Osteocyte (in vitro differentiated cells): ENCODE measurements at regions not wholly inside any gene's neighbourhood (a gene's known extent, or its start where the extent isn't known, plus 50 kb on each side); places are given as distances from the start of the nearest gene placed in this dataset.

Experiments used
- DNase-seq: peaks from one replicate; pipeline ENCODE4 v3.0.0; 2021; ENCODE audit warnings: mixed read lengths; ENCODE audit not compliant: unreplicated experiment; ENCODE audit errors: extremely low spot score
- H3K27ac Mint-ChIP-seq: one replicate; pipeline ENCODE4 v1.8.0; 2021; ENCODE audit warnings: mild to moderate bottlenecking, mixed read lengths; ENCODE audit not compliant: unreplicated experiment
- H3K27me3 Mint-ChIP-seq: one replicate; pipeline ENCODE4 v1.8.0; 2021; ENCODE audit warnings: mixed read lengths; ENCODE audit not compliant: unreplicated experiment
- H3K36me3 Mint-ChIP-seq: one replicate; pipeline ENCODE4 v1.8.0; 2021; ENCODE audit warnings: mixed read lengths; ENCODE audit not compliant: unreplicated experiment
- H3K4me1 Mint-ChIP-seq: one replicate; pipeline ENCODE4 v1.8.0; 2021; ENCODE audit warnings: mixed read lengths; ENCODE audit not compliant: unreplicated experiment
- H3K4me3 Mint-ChIP-seq: one replicate; pipeline ENCODE4 v1.8.0; 2021; ENCODE audit warnings: mild to moderate bottlenecking, moderate library complexity, mixed read lengths; ENCODE audit not compliant: unreplicated experiment
- H3K9me3 Mint-ChIP-seq: one replicate; pipeline ENCODE4 v1.8.0; 2021; ENCODE audit warnings: mixed read lengths; ENCODE audit not compliant: unreplicated experiment
- TF ChIP-seq, protein P1 (sequence below): fragments of 200-600 bp; sonication (generic); IDR thresholded peaks from 2 replicates; pipeline ENCODE4 v1.5.0; 2021; ENCODE audit warnings: antibody characterized with exemption, mild to moderate bottlenecking, moderate library complexity

DNA sequence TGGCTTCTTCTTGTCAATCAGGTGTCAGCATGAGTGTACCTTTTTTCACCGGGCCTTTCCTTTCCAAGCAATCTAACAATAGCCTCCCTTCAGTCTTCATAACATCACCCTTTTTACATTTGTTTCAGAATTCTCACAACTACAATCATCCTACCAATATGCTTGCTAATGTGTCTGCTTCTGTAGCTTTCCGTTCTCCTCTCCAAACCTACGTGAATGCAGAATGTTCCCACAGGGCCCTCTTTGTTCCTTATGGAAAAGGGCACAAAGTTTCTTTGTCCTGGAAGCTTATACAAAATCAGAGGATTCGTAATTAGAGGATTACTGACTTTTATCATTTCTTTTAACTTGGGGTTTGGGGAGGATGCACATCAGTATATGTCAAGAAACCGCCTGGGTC is 461.8 kb downstream of the CENPC start:
- no peaks in the 10 kb centered on the region for H3K27me3 Mint-ChIP-seq
- H3K27ac Mint-ChIP-seq = no peak overlapping the region
- H3K4me3 Mint-ChIP-seq = no peak overlapping the region
- TF ChIP-seq, protein P1, sequence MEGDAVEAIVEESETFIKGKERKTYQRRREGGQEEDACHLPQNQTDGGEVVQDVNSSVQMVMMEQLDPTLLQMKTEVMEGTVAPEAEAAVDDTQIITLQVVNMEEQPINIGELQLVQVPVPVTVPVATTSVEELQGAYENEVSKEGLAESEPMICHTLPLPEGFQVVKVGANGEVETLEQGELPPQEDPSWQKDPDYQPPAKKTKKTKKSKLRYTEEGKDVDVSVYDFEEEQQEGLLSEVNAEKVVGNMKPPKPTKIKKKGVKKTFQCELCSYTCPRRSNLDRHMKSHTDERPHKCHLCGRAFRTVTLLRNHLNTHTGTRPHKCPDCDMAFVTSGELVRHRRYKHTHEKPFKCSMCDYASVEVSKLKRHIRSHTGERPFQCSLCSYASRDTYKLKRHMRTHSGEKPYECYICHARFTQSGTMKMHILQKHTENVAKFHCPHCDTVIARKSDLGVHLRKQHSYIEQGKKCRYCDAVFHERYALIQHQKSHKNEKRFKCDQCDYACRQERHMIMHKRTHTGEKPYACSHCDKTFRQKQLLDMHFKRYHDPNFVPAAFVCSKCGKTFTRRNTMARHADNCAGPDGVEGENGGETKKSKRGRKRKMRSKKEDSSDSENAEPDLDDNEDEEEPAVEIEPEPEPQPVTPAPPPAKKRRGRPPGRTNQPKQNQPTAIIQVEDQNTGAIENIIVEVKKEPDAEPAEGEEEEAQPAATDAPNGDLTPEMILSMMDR = no peak
- no peak for DNase-seq
- H3K36me3 Mint-ChIP-seq = peaks cover 5% of the 10 kb centered on the region
- H3K4me1 Mint-ChIP-seq = peaks cover 25% of the 10 kb centered on the region
- peaks cover 7% of the 10 kb centered on the region for H3K9me3 Mint-ChIP-seq

DNA sequence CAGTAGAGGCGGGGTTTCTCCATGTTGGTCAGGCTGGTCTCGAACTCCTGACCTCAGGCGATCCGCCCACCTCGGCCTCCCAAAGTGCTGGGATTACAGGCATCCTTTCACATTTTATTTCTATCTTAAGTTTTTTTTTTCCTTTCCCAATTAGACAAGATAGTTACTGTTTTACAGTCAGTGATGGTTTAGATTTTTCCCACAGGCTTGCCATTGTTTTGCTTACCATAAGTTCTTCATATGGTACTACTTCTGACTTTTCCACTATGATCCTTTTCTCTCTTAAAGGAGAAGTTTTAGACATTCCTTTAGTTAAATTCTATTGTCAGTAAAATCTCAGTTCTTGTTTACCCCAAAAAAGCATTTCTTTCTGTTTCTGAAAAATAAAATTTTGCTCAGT is 462.6 kb downstream of the CENPC start:
- no peak overlapping the region for H3K4me3 Mint-ChIP-seq
- peaks cover 5% of the 10 kb centered on the region for H3K36me3 Mint-ChIP-seq
- no peak overlapping the region for H3K27ac Mint-ChIP-seq
- TF ChIP-seq, protein P1 = no peak
- no peaks in the 10 kb centered on the region for H3K27me3 Mint-ChIP-seq
- peaks cover 27% of the 10 kb centered on the region for H3K4me1 Mint-ChIP-seq
- DNase-seq = no peak
- peaks cover 6% of the 10 kb centered on the region for H3K9me3 Mint-ChIP-seq

DNA sequence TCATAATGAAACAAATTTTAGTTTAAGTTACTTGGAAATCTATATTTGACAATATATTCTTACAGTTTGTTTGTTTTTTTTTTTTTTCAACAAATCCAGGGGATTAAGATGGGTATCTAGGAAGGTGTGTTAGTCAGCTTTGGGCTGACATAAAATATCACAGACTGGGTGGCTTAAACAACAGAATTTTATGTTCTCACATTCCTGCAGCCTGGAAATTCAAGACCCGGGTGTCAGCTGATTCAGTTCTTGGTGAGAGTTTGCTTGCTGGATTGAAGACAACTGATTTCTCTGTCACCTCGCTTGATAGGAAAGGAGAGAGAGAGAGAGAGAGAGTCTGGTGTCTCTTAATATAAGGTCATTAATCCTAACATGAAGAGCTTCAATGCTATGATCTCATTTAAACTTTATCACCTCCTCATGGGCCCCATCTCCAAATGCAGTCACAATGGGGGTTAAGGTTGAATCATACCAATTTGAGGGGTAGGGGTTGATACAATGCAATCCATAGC is 465.2 kb downstream of the CENPC start:
- Mint-ChIP-seq H3K27ac (peak overlapping the region; percentile 57), H3K36me3 (peaks cover 5% of the 10 kb centered on the region), H3K27me3 (no peaks in the 10 kb centered on the region), H3K9me3 (peaks cover 6% of the 10 kb centered on the region), H3K4me3 (no peak overlapping the region), H3K4me1 (peaks cover 27% of the 10 kb centered on the region)
- DNase-seq = no peak
- TF ChIP-seq, protein P1 = no peak

DNA sequence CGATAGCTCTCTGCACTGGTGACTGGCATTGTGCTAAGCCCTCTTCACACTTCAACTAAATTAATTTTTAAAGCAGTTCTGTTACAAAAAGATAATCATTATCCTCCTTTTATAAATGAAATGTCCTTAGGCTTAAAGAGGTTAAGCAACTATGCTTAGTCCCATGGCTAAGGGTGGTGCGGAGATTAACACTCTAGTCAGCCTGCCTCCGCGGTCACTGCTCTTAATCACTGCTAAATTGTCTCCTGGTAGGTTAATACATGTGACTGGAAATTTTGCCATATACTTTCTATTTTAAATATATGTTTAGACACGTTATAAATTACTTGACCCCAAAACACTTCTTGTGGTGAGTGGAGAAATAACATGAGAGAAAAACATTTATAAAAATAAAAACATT is 473.7 kb downstream of the CENPC start:
- no peak overlapping the region for H3K4me3 Mint-ChIP-seq
- H3K27ac Mint-ChIP-seq = no peak overlapping the region
- H3K4me1 Mint-ChIP-seq = peaks cover 9% of the 10 kb centered on the region
- DNase-seq = no peak
- TF ChIP-seq, protein P1 = no peak
- H3K9me3 Mint-ChIP-seq = no peaks in the 10 kb centered on the region
- H3K36me3 Mint-ChIP-seq = no peaks in the 10 kb centered on the region
- no peaks in the 10 kb centered on the region for H3K27me3 Mint-ChIP-seq

DNA sequence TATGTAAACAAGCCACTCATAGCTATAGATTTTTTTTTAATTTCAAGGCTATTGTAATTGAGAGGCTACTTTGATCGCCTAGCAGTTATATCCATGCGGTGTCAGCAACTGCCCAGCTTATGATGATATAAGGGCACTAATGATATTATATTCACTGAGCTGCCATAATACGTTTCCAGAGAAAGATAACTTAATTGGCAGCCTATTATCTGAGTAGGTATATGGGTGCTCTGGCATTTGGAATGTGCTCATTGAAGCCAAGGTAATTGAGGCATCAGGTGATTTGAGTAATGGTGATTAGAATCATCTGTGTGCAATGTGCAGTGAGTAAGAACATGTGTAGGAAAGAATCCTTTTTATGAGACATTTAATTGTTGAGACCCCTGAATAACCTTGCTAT is 490.0 kb downstream of the CENPC start:
- TF ChIP-seq, protein P1 = no peak

More for the DNA sequence above, 490.0 kb downstream of the CENPC start:
- Mint-ChIP-seq H3K4me3 (no peak overlapping the region), H3K27ac (no peak overlapping the region), H3K4me1 (no peaks in the 10 kb centered on the region), H3K36me3 (no peaks in the 10 kb centered on the region), H3K9me3 (no peaks in the 10 kb centered on the region), H3K27me3 (no peaks in the 10 kb centered on the region)
- no peak for DNase-seq
